ENCODE measurements at regions not wholly inside any gene's neighbourhood (a gene's known extent, or its start where the extent isn't known, plus 50 kb on each side); places are given as distances from the start of the nearest gene placed in this dataset.

- no peak for DNase-seq
Observed at GRCh38 chr12:124517260-124518050, 50.0 kb downstream of the NCOR2 start.

GRCh38 chr12:124516850-124517249 lies 50.6 kb downstream of the NCOR2 start:
- no peak for DNase-seq

GRCh38 chr12:124515981-124516380 lies 51.4 kb downstream of the NCOR2 start:
- DNase-seq, result no peak

- no peak for DNase-seq
Observed at GRCh38 chr12:124514996-124515932, 52.1 kb downstream of the NCOR2 start.

- DNase-seq, result no peak
Observed at GRCh38 chr12:124514145-124514995, 53.0 kb downstream of the NCOR2 start.

- DNase-seq, result no peak
Observed at GRCh38 chr12:124513297-124513867, 54.0 kb downstream of the NCOR2 start.

- DNase-seq, result peak; percentile 91 to 95
Observed at GRCh38 chr12:124512667-124513296, 54.6 kb downstream of the NCOR2 start.

- DNase-seq, result no peak
Observed at GRCh38 chr12:124511259-124511985, 56.0 kb downstream of the NCOR2 start.

- no peak for DNase-seq
Observed at GRCh38 chr12:124510301-124510970, 57.0 kb downstream of the NCOR2 start.

GRCh38 chr12:124509676-124510300 lies 57.6 kb downstream of the NCOR2 start:
- DNase-seq, result no peak

GRCh38 chr12:124509300-124509675 lies 58.1 kb downstream of the NCOR2 start:
- DNase-seq, result no peak

- no peak for DNase-seq
Observed at GRCh38 chr12:124508381-124509079, 58.9 kb downstream of the NCOR2 start.

GRCh38 chr12:124507188-124508109 lies 60.0 kb downstream of the NCOR2 start:
- DNase-seq, result no peak

- no peak for DNase-seq
Observed at GRCh38 chr12:124506832-124507153, 60.6 kb downstream of the NCOR2 start.

GRCh38 chr12:124506145-124506831 lies 61.1 kb downstream of the NCOR2 start:
- DNase-seq, result peak; percentile 52 to 61

- DNase-seq, result no peak
Observed at GRCh38 chr12:124505001-124505818, 62.2 kb downstream of the NCOR2 start.
